Esophagus squamous epithelium (tissue), 5 donors: ENCODE measurements at regions not wholly inside any gene's neighbourhood (a gene's known extent, or its start where the extent isn't known, plus 50 kb on each side); places are given as distances from the start of the nearest gene placed in this dataset.

Experiments
- DNase-seq: peaks from one replicate; lab custom pipeline; 2025; lab: John Stamatoyannopoulos, UW
- H3K27ac ChIP-seq, 4 donors: fragments of 200-600 bp; sonication (generic); one replicate each; pipeline ENCODE4 v1.5.1; 2016 to 2019; ENCODE audit warnings: mild to moderate bottlenecking in 1 of 4
- H3K27me3 ChIP-seq, 4 donors: fragments of 200-600 bp; sonication (generic); 1 replicate in 3 of 4; 2 replicates in 1 of 4; pipeline versions ENCODE4 v1.5.1 to v1.6.0; 2017 to 2021; ENCODE audit warnings: antibody characterized with exemption in 1 of 4
- H3K36me3 ChIP-seq, 3 donors: fragments of 200-600 bp; sonication (generic); one replicate each; pipeline ENCODE4 v1.5.1; 2016 to 2019
- H3K4me1 ChIP-seq, 3 donors: fragments of 200-600 bp; sonication (generic); one replicate each; pipeline ENCODE4 v1.5.1; 2017 to 2019
- H3K4me3 ChIP-seq, 4 donors: fragments of 200-600 bp; sonication (generic); 1 replicate in 3 of 4; 2 replicates in 1 of 4; pipeline ENCODE4 v1.5.1; 2016 to 2019; ENCODE audit warnings: mild to moderate bottlenecking in 2 of 4, moderate library complexity in 1 of 4
- H3K9me3 ChIP-seq, 3 donors: fragments of 200-600 bp; sonication (generic); one replicate each; pipeline ENCODE4 v1.5.1; 2016 to 2019
- POLR2A ChIP-seq, 4 donors: fragments of 450-650 bp; IDR thresholded peaks; one replicate each; pipeline ENCODE4 v1.6.1; 2017; ENCODE audit warnings: antibody characterized with exemption in 4 of 4, mild to moderate bottlenecking in 4 of 4, moderate library complexity in 3 of 4
- WGBS, 2 donors: methylation state at CpG; one replicate each; pipeline ENCODE4 v1.1.5; 2018; 5-methylcytosine and 5-hydroxymethylcytosine counted together
- intact Hi-C: fragments of 100-400 bp; cut with DNase I; formaldehyde crosslinking; loops from one replicate; pipeline ENCODE4 v1.15.0; 2022
- TF ChIP-seq, protein P1 (sequence below), 6 experiments: fragments of 450-650 bp in 4 of 6; fragments of 200-600 bp in 2 of 6; sonication (generic) in 2 of 6; IDR thresholded peaks; one replicate each; pipeline ENCODE4 v1.5.1; 2016 to 2019; ENCODE audit warnings: antibody characterized with exemption in 6 of 6, mild to moderate bottlenecking in 4 of 6, moderate library complexity in 4 of 6
- donor health status: DM: yes; HTN: yes; CAD: no.

DNA sequence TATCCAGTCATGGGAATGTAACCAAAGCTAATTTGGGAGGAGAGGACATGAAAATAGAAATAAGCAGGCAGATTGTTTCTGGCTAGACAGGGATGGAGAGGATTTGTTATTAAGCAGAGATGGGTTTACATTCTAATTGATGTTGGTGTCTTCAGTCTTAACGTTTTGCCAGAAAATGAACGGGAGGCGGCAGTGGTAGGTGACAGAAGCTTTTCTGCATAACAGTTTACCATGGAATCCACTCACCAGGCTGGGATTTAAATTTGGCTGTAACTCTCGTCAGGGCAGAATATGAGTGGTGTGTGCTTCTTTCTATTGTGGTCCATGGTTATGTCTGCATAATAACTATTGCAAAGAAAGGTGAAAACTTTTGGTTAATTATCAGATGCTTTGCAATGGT lies 50.2 kb upstream of the OTX2 start:
- H3K4me3 ChIP-seq: no peak overlapping the region
- H3K27me3 ChIP-seq: peaks cover 0 to 34% (median 0%) of the 10 kb centered on the region in 4 donors
- no peaks in the 10 kb centered on the region for H3K9me3 ChIP-seq
- no peaks in the 10 kb centered on the region for H3K4me1 ChIP-seq
- TF ChIP-seq, protein P1, sequence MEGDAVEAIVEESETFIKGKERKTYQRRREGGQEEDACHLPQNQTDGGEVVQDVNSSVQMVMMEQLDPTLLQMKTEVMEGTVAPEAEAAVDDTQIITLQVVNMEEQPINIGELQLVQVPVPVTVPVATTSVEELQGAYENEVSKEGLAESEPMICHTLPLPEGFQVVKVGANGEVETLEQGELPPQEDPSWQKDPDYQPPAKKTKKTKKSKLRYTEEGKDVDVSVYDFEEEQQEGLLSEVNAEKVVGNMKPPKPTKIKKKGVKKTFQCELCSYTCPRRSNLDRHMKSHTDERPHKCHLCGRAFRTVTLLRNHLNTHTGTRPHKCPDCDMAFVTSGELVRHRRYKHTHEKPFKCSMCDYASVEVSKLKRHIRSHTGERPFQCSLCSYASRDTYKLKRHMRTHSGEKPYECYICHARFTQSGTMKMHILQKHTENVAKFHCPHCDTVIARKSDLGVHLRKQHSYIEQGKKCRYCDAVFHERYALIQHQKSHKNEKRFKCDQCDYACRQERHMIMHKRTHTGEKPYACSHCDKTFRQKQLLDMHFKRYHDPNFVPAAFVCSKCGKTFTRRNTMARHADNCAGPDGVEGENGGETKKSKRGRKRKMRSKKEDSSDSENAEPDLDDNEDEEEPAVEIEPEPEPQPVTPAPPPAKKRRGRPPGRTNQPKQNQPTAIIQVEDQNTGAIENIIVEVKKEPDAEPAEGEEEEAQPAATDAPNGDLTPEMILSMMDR (IDR thresholded peaks at IDR 0.05): no peak
- TF ChIP-seq POLR2A (IDR thresholded peaks at IDR 0.05): no peak
- no peak overlapping the region for H3K27ac ChIP-seq
- intact Hi-C loops: no loop called here
- no peaks in the 10 kb centered on the region for H3K36me3 ChIP-seq
- DNase-seq: no peak
- WGBS, 2 donors: 50 to 52% methylated on average over 4 of the region's 4 CpGs
